HG03558 (cell line): ENCODE measurements at regions not wholly inside any gene's neighbourhood (a gene's known extent, or its start where the extent isn't known, plus 50 kb on each side); places are given as distances from the start of the nearest gene placed in this dataset.
"Not testable (repeated sequence)": the region's sequence is repeated elsewhere in the genome, so short reads cannot be mapped to it uniquely, and the experiment has no call there.

Experiments used
- ATAC-seq: cut with Tn5 transposase; IDR thresholded peaks from one replicate; pipeline ENCODE4 v1.9.1; 2021; ENCODE audit warnings: moderate number of reproducible peaks; ENCODE audit not compliant: unreplicated experiment; ENCODE audit errors: extremely low read depth

DNA sequence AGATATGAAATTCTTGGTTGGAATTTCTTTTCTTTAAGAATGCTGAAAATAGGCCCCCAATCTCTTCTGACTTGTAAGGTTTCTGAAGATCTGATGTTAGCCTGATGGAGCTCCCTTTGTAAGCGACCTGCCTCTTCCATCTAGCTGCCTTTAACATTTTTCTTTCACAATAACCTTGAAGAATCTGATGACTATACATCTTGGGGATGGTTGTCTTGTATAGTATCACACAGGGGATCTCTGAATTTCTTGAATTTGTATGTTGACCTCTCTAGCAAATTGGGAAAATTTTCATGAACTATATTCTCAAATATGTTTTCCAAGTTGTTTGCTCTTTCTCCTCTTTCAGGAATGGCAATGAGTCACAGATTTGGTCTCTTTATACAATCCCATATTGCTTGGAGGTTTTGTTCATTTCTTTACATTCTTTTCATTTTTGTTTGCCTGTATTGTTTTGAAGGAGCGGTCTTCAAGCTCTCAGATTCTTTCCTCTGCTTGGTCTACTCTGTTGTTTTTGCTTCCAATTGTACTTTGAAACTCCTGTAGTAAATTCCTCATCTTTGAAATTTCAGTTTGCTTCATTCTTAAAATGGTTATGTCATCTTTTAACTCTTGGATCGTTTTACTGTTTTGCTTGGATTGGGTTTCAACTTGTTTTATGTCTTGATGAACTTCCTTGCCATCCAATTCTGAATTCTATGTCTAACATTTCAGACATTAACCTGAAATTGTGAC, 245.2 kb upstream of the TARS1 start:
- no peak for ATAC-seq

DNA sequence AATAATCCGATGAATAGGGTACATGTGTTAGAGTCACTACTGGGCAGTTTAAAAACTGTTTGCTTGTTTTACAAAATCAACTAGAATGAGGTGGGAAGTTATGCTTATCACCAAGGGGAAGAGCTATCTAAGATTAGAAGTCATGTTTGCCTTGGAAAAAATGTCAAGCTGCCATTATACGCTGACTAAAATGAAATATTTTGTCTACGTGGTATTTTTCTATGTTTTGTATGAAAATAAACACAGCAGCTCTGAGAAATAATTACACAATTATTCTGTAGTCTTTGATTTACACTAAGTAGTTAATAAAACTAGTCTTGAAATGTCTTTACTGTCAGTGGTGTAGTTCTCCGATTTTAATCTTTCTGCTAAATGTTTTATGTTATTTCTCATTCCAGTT, 241.9 kb upstream of the TARS1 start:
- ATAC-seq, result no peak

- no peak for ATAC-seq
Observed at GRCh38 chr5:33203931-33204330, 236.8 kb upstream of the TARS1 start.

DNA sequence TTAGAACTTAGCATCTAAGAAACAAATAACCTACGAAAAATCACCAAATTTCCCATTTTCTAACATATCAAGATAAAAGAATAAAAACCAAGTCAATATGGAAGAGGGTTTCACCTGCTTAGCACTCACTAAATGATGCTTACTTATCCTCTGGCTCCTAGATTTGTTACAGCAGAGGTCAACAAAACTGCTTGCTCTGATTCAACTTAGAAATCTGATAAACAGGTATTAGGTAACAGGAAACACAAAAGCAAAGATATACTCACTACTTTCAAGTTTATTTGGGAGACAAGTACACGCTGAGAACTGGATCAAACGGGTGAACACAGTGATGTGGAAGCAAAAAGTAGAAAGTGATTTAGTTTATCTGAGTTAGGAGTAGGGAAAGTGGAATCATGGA, 235.7 kb upstream of the TARS1 start:
- no peak for ATAC-seq

GRCh38 chr5:33205727-33206410, 234.9 kb upstream of the TARS1 start:
- ATAC-seq, result no peak

GRCh38 chr5:33206962-33207506, 233.7 kb upstream of the TARS1 start:
- no peak for ATAC-seq

DNA sequence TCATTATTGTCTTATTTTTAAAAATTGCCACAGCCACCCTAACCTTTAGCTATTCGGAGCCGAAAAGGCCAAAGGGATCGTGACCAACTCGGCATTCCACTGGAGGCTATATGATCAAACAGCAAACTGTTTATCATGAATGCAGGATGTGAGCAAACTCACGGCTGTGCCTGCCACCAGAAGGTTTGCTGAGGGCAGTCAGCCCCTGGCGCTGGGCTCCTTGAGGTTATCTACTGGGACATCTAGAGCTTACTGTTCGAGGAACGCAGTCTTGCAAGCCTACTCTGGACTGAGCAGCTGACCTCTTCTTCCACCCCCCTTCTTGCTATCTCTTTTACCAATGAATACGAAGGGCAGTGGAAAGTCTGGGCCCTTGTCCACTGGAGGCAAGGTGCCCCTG, 231.5 kb upstream of the TARS1 start:
- ATAC-seq, result no peak

DNA sequence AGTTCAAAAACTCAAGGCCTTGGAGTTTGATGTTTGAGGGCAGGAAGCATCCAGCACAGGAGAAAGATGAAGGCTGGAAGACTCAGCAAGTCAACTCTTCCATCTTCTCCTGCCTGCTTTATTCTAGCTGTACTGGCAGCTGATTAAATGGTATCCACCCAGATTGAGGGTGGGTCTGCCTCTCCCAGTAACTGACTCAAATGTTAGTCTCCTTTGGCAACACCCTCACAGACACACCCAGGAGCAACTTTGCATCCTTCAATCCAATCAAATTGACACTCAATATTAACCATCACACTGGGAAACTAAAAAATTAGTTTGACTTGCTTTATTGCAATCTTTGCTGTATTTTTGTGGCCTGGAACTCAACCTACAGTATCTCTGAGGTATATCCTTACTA, 230.5 kb upstream of the TARS1 start:
- not testable (repeated sequence) for ATAC-seq

DNA sequence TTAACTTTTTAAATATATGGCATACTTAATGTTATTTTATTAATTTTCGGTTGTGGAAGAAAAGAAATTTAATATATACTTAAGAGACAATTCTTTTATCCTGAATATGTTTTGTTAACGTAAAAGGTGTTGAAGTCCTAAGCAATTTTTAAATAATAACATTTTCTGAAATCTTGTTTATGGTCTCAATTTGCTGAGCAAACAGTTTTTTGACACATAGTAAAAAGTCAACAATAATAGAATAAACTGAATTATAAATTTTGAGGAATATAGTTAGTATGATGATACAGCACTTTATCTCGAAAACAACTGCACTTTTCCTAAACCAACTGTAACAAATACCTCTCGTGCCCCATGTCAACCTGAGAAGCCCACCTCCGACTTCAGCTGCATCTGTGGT, 229.8 kb upstream of the TARS1 start:
- no peak for ATAC-seq

DNA sequence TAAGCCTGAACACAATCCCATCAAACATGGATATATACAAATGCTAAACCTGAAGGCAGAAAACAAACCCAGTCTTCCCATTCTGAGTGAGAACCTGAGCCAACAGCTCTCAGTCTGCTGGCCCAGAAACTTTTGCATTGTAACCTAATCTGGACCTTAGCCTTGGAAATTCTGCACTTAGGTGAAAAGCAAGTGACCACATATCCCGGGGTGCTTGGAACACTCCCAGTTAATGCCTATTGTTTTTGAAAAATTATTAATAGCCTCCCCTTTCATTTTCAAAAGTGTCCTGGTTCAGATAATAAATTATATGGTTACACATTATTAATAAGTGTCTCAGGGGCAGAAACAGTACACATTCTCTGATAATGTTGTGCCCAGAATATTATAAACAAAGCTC, 228.3 kb upstream of the TARS1 start:
- no peak for ATAC-seq

DNA sequence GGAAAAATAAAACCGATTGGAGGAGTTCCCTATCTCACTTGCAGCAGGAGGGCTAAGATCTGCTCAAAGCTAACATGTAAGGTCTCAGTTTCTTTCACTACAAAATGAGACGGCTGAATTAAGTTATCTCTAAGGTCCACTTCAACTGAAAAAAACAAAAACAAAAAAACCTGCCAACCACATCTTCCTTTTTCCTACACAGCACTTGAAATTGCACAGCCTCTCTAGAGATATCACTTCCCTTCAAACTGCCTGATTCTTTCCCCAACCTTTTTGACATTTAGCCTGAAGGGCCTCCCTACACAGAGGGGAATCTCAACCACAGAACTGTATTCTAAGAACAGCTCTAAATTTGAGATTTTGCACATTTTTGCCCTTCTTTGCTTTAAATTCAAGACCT, 227.9 kb upstream of the TARS1 start:
- no peak for ATAC-seq

GRCh38 chr5:33223563-33224284, 217.0 kb upstream of the TARS1 start:
- ATAC-seq, result no peak

DNA sequence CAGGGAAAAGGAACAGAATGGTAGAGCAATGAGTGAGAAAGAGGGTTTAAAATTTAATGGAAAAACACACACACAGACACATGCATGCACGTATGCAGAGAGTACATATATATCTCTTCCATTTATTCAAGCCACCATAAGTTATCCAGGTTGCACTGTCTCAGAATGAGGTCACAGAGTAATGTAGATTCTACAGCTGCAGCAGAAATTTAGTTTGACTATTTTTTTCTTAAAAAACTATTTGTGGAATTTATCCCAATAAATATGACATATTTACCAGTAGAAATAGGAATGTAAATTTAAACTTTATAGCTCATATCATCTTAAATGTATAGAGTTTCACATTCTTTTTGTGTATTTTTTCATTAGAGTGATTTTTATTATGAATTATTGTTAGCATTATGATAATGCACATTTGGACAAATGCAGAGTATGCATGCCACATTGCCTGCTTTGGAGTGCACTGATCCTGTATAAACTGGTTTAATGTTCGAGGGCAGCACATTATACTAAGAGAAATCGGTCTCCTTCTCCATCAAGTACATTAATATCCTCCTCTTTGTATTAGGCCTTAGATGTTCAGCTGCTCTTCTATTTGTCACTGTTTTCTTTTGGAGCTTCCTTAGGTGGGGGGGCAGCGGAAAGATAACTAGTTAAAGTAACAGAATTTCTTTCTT, 216.3 kb upstream of the TARS1 start:
- ATAC-seq, result no peak

DNA sequence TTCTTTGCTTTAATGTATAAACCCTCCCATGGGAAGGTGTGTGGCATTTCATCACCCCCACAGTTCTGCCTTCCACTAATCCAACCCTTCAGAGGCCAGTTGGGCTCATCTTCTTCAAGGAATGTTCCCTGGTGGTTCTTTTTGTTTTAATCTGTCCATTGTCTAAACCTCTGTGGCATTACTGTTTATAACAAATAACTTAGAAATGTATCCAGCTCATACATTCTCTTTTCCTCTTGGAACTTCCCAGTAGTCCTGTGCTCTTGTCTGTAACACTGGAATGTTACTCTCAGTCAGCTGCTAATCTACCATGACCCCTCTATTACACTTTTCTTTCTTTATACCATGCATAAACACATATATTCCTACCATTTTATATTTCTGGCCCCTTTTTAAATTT, 213.5 kb upstream of the TARS1 start:
- ATAC-seq, result no peak

- no peak for ATAC-seq
Observed at GRCh38 chr5:33227746-33228145, 213.0 kb upstream of the TARS1 start.

- ATAC-seq, result no peak
Observed at GRCh38 chr5:33228149-33228548, 212.6 kb upstream of the TARS1 start.

DNA sequence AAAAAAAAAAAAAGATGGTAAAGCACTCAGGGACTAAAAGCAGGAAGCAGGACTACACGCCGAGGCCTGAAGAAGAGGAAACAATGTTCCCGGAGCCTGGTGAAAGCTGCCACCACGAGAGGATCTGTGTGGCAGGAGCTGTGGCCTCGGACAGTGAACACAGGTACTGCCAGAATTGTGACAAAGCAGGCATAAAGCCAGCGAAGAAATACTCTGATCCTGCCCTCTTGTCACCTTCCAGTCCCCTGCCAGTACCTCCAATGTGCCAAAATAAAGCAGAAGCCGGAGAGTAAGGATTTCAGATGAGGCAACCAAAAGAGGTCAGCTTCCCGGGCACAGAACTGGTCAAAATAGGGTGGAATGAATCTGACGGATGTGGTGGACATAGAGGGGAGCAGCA, 211.5 kb upstream of the TARS1 start:
- ATAC-seq, result no peak

GRCh38 chr5:33230467-33231078, 210.2 kb upstream of the TARS1 start:
- no peak for ATAC-seq

- ATAC-seq, result no peak
Observed at GRCh38 chr5:33231214-33231710, 209.5 kb upstream of the TARS1 start.

DNA sequence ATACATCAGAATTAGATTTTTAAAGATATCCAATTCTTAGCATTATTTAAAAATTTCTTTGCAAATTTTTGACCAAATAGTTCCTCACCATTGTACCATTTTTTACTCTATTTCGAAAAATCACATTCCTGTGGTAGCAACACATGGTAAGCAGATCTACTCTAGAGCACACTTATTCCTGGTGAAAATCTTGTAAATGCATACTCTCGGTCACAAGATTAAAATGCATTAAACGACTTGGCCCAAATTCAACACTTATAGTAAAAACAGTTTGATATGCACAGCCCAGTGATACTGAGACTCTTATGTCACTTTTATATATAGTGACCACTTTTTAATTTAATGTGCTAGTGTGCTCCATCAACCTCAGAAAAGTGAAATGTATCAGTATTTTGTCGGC, 208.8 kb upstream of the TARS1 start:
- ATAC-seq, result no peak
